ENCODE measurements at regions not wholly inside any gene's neighbourhood (a gene's known extent, or its start where the extent isn't known, plus 50 kb on each side); places are given as distances from the start of the nearest gene placed in this dataset.

GRCh38 chr13:105545811-105546210 is 989.7 kb downstream of the EFNB2 start:
- Histone ChIP-seq H3K4me1 (ENCODE audit: insufficient read depth, low read length, severe bottlenecking) (no peaks in the 10 kb centered on the region), H4K20me1 (ENCODE audit: insufficient read depth, low read length) (no peaks in the 10 kb centered on the region), H3K4me3 (ENCODE audit: low read depth, low read length, poor library complexity, severe bottlenecking) (no peak overlapping the region), H3K9ac (ENCODE audit: low read length) (no peak overlapping the region), H2AFZ (ENCODE audit: low read length) (no peak overlapping the region), H3K27ac (ENCODE audit: low read depth, low read length, poor library complexity, severe bottlenecking) (no peak overlapping the region), H3K79me2 (ENCODE audit: insufficient read depth, low read length) (no peaks in the 10 kb centered on the region), H3K9me2 (ENCODE audit: low read depth, low read length) (no peaks in the 10 kb centered on the region), H3F3A (ENCODE audit: insufficient read depth, low read length) (no peaks in the 10 kb centered on the region), H3K36me3 (ENCODE audit: insufficient read depth, low read length) (no peaks in the 10 kb centered on the region), H3K27me3 (ENCODE audit: insufficient read depth, low read length) (no peaks in the 10 kb centered on the region), H3K4me2 (ENCODE audit: low read length) (no peak overlapping the region), H3K9me3 (ENCODE audit: low read length) (no peaks in the 10 kb centered on the region)
- TF ChIP-seq CTCF (IDR thresholded peaks at IDR 0.05; ENCODE audit: low read length) (no peak), EZH2 (IDR thresholded peaks at IDR 0.05; ENCODE audit: borderline replicate concordance, low read length) (no peak)

- Histone ChIP-seq H2AFZ (ENCODE audit: low read length) (no peak overlapping the region), H3K4me2 (ENCODE audit: low read length) (no peak overlapping the region), H4K20me1 (ENCODE audit: insufficient read depth, low read length) (no peaks in the 10 kb centered on the region), H3K27ac (ENCODE audit: low read depth, low read length, poor library complexity, severe bottlenecking) (no peak overlapping the region), H3K9me3 (ENCODE audit: low read length) (no peaks in the 10 kb centered on the region), H3K79me2 (ENCODE audit: insufficient read depth, low read length) (no peaks in the 10 kb centered on the region), H3K9me2 (ENCODE audit: low read depth, low read length) (no peaks in the 10 kb centered on the region), H3K4me1 (ENCODE audit: insufficient read depth, low read length, severe bottlenecking) (no peaks in the 10 kb centered on the region), H3F3A (ENCODE audit: insufficient read depth, low read length) (no peaks in the 10 kb centered on the region), H3K27me3 (ENCODE audit: insufficient read depth, low read length) (no peaks in the 10 kb centered on the region), H3K9ac (ENCODE audit: low read length) (no peak overlapping the region), H3K36me3 (ENCODE audit: insufficient read depth, low read length) (no peaks in the 10 kb centered on the region), H3K4me3 (ENCODE audit: low read depth, low read length, poor library complexity, severe bottlenecking) (no peak overlapping the region)
- TF ChIP-seq EZH2 (IDR thresholded peaks at IDR 0.05; ENCODE audit: borderline replicate concordance, low read length) (no peak), CTCF (IDR thresholded peaks at IDR 0.05; ENCODE audit: low read length) (no peak)
Observed at GRCh38 chr13:105543742-105544141, 991.7 kb downstream of the EFNB2 start.

- Histone ChIP-seq H3K9me2 (ENCODE audit: low read depth, low read length) (no peaks in the 10 kb centered on the region), H3K9ac (ENCODE audit: low read length) (no peak overlapping the region)
Observed at GRCh38 chr13:105541565-105541964, 993.9 kb downstream of the EFNB2 start.

More at GRCh38 chr13:105541565-105541964, 993.9 kb downstream of the EFNB2 start:
- Histone ChIP-seq H3K4me2 (ENCODE audit: low read length) (no peak overlapping the region), H4K20me1 (ENCODE audit: insufficient read depth, low read length) (no peaks in the 10 kb centered on the region), H2AFZ (ENCODE audit: low read length) (no peak overlapping the region), H3K4me1 (ENCODE audit: insufficient read depth, low read length, severe bottlenecking) (no peaks in the 10 kb centered on the region), H3K27ac (ENCODE audit: low read depth, low read length, poor library complexity, severe bottlenecking) (no peak overlapping the region), H3K9me3 (ENCODE audit: low read length) (no peaks in the 10 kb centered on the region), H3K4me3 (ENCODE audit: low read depth, low read length, poor library complexity, severe bottlenecking) (no peak overlapping the region), H3F3A (ENCODE audit: insufficient read depth, low read length) (no peaks in the 10 kb centered on the region), H3K36me3 (ENCODE audit: insufficient read depth, low read length) (no peaks in the 10 kb centered on the region), H3K27me3 (ENCODE audit: insufficient read depth, low read length) (no peaks in the 10 kb centered on the region), H3K79me2 (ENCODE audit: insufficient read depth, low read length) (no peaks in the 10 kb centered on the region)
- no peak for TF ChIP-seq EZH2 (IDR thresholded peaks at IDR 0.05; ENCODE audit: borderline replicate concordance, low read length)
- no peak for TF ChIP-seq CTCF (IDR thresholded peaks at IDR 0.05; ENCODE audit: low read length)
